Endothelial cell of umbilical vein (primary cell): ENCODE measurements at regions not wholly inside any gene's neighbourhood (a gene's known extent, or its start where the extent isn't known, plus 50 kb on each side); places are given as distances from the start of the nearest gene placed in this dataset.

Experiments
- BruUV-seq: library from RNA; stranded (reverse); fragments of 400-500 nt; replicated peaks from 2 replicates; lab custom pipeline; 2021; lab: Mats Ljungman, UMichigan
- CTCF ChIA-PET: fragments of 300-600, 350-600 bp; sonication (Branson Sonifier 250); formaldehyde crosslinking; loops from one replicate; lab custom pipeline; 2021; ENCODE audit warnings: antibody characterized with exemption, inconsistent platforms; lab: Charles Lee
- POLR2A ChIA-PET: fragments of 300-600, 350-600 bp; sonication (Branson Sonifier 250); formaldehyde crosslinking; loops from one replicate; lab custom pipeline; 2021; ENCODE audit warnings: antibody characterized with exemption, inconsistent platforms; lab: Charles Lee
- DNase-seq: peaks from one replicate; pipeline ENCODE4 v3.0.0-alpha.2; 2011; ENCODE audit warnings: low read depth, low spot score
- FAIRE-seq: peaks from 2 replicates; lab custom pipeline; 2011; peaks lifted over from hg19 to GRCh38; lab: Jason Lieb, UNC
- H2AFZ ChIP-seq: 2 replicates; pipeline ENCODE4 v1.6.0; 2012; ENCODE audit warnings: low read depth, low read length, control low read depth, inconsistent platforms
- H3K27ac ChIP-seq: 2 replicates; pipeline ENCODE4 v1.5.1; 2011; ENCODE audit warnings: low read depth, mild to moderate bottlenecking, control low read depth, low read length, moderate library complexity; ENCODE audit not compliant: insufficient read depth
- H3K27me3 ChIP-seq, 2 experiments: 2 replicates each; pipeline versions ENCODE4 v1.6.0 to v1.6.1; 2011; ENCODE audit warnings: low read length in 2 of 2, mixed read lengths in 1 of 2; ENCODE audit not compliant: control insufficient read depth in 2 of 2, insufficient read depth in 2 of 2
- H3K36me3 ChIP-seq, 2 experiments: 2 replicates in 1 of 2; 3 replicates in 1 of 2; pipeline ENCODE4 v1.5.1; 2011; ENCODE audit warnings: low read length in 2 of 2, mild to moderate bottlenecking in 1 of 2, moderate library complexity in 1 of 2; ENCODE audit not compliant: control insufficient read depth in 2 of 2, insufficient read depth in 2 of 2; ENCODE audit errors: extremely low read depth in 1 of 2
- H3K4me1 ChIP-seq: 3 replicates; pipeline ENCODE4 v1.5.1; 2011; ENCODE audit warnings: mild to moderate bottlenecking, low read length; ENCODE audit not compliant: control insufficient read depth, insufficient read depth; ENCODE audit errors: extremely low read depth
- H3K4me2 ChIP-seq: 2 replicates; pipeline ENCODE4 v1.6.1; 2011; ENCODE audit warnings: low read length, control low read depth, mixed read lengths; ENCODE audit not compliant: insufficient read depth
- H3K4me3 ChIP-seq, 3 experiments: fragments of 200-600 bp in 1 of 3; sonication (generic), shearing (Covaris generic) in 1 of 3; replicated peaks in 1 of 3; 2 replicates each; pipeline ENCODE4 v1.5.1; 2011 to 2016; ENCODE audit warnings: control low read depth in 3 of 3, low read length in 3 of 3, mild to moderate bottlenecking in 2 of 3, inconsistent platforms in 1 of 3, low read depth in 1 of 3, moderate library complexity in 1 of 3; ENCODE audit not compliant: insufficient read depth in 1 of 3
- H3K79me2 ChIP-seq: 2 replicates; pipeline ENCODE4 v1.6.0; 2012; ENCODE audit warnings: low read length, inconsistent platforms; ENCODE audit not compliant: control insufficient read depth, insufficient read depth
- H3K9ac ChIP-seq: replicated peaks from 2 replicates; pipeline ENCODE3; 2011; ENCODE audit warnings: low read length, control low read depth; ENCODE audit not compliant: insufficient read depth; ENCODE audit errors: extremely low read depth
- H3K9me1 ChIP-seq: replicated peaks from 3 replicates; pipeline ENCODE4 v1.6.0; 2011; ENCODE audit warnings: mild to moderate bottlenecking, low read length; ENCODE audit not compliant: control insufficient read depth, insufficient read depth; ENCODE audit errors: extremely low read depth
- H3K9me3 ChIP-seq: replicated peaks from 2 replicates; pipeline ENCODE4 v1.5.1; 2012; ENCODE audit warnings: low read length, inconsistent platforms; ENCODE audit not compliant: control insufficient read depth, insufficient read depth
- H4K20me1 ChIP-seq: replicated peaks from 2 replicates; pipeline ENCODE3; 2011; ENCODE audit warnings: mild to moderate bottlenecking, low read length; ENCODE audit not compliant: control insufficient read depth, insufficient read depth; ENCODE audit errors: extremely low read depth
- CTCF ChIP-seq, 2 donors: IDR thresholded peaks; 1 replicate in 1 of 2; 2 replicates in 1 of 2; pipeline ENCODE4 v1.5.1; 2011; ENCODE audit warnings: low read length in 2 of 2, mild to moderate bottlenecking in 2 of 2, moderate library complexity in 2 of 2, control low read depth in 1 of 2, inconsistent platforms in 1 of 2, low read depth in 1 of 2; ENCODE audit not compliant: insufficient read depth in 1 of 2; ENCODE audit errors: extremely low read depth in 1 of 2
- EZH2 ChIP-seq: IDR thresholded peaks from 2 replicates; pipeline ENCODE4 v1.6.1; 2012; ENCODE audit warnings: borderline replicate concordance, low read depth, mild to moderate bottlenecking, moderate library complexity, low read length, inconsistent platforms; ENCODE audit not compliant: severe bottlenecking
- FOS ChIP-seq: IDR thresholded peaks from 2 replicates; pipeline ENCODE4 v1.6.1; 2011; ENCODE audit warnings: mild to moderate bottlenecking, low read length, moderate library complexity, borderline replicate concordance; ENCODE audit not compliant: insufficient read depth
- GATA2 ChIP-seq: IDR thresholded peaks from 2 replicates; pipeline ENCODE4 v1.7.0; 2011; ENCODE audit warnings: low read depth, mild to moderate bottlenecking, moderate library complexity, mixed read lengths, low read length; ENCODE audit not compliant: insufficient read length, insufficient read depth
- JUN ChIP-seq: IDR thresholded peaks from 2 replicates; pipeline ENCODE4 v1.6.1; 2011; ENCODE audit warnings: borderline replicate concordance, low read depth; ENCODE audit not compliant: insufficient read length, insufficient read depth
- MAX ChIP-seq: IDR thresholded peaks from 2 replicates; pipeline ENCODE4 v1.6.1; 2011; ENCODE audit not compliant: insufficient read depth, insufficient read length
- MYC ChIP-seq: IDR thresholded peaks from one replicate; pipeline ENCODE4 v1.6.1; 2011; ENCODE audit warnings: mild to moderate bottlenecking, low read depth, low read length
- POLR2A ChIP-seq: IDR thresholded peaks from 2 replicates; pipeline ENCODE4 v1.6.1; 2012; ENCODE audit warnings: low read depth, mild to moderate bottlenecking, control low read depth, low read length
- POLR2AphosphoS5 ChIP-seq: IDR thresholded peaks from 2 replicates; pipeline ENCODE4 v1.6.1; 2012; ENCODE audit warnings: low read depth, mild to moderate bottlenecking, control low read depth, low read length, moderate library complexity; ENCODE audit not compliant: insufficient read depth
- dilution Hi-C: fragments of 300-500 bp; cut with MboI; formaldehyde crosslinking; loops from one replicate; pipeline ENCODE4 v1.15.0; 2019; ENCODE audit warnings: low sequenced_read_pairs; ENCODE audit not compliant: extremely low pct_ligation_motif_present
- intact Hi-C: fragments of 100-400 bp; cut with micrococcal nuclease; formaldehyde crosslinking; loops from one replicate; pipeline ENCODE4 v1.10.0; 2022

GRCh38 chr7:46855851-46856250 lies 726.1 kb downstream of the TNS3 start:
- no peak overlapping the region for H3K27ac ChIP-seq
- no peak for FAIRE-seq
- no peak for TF ChIP-seq MAX
- TF ChIP-seq POLR2A: no peak
- TF ChIP-seq CTCF (IDR thresholded peaks at IDR 0.05; ENCODE audit: extremely low read depth in 1 of 2, insufficient read depth in 1 of 2, low read depth in 1 of 2, low read length in 2 of 2): no peak
- no peak for TF ChIP-seq EZH2
- no peak for TF ChIP-seq MYC
- TF ChIP-seq GATA2: no peak
- no peak for TF ChIP-seq JUN
- TF ChIP-seq POLR2AphosphoS5: no peak
- TF ChIP-seq FOS: no peak
- POLR2A ChIA-PET: no interaction called here
- peaks cover 13% of the 10 kb centered on the region for H3K4me1 ChIP-seq
- H3K4me3 ChIP-seq: no peak overlapping the region
- H3K9me1 ChIP-seq: no peaks in the 10 kb centered on the region
- H3K36me3 ChIP-seq: no peaks in the 10 kb centered on the region
- CTCF ChIA-PET: interaction anchor here (0.7 kb wide), 1 partner anchor 28 kb away, joined by 3 read pairs; no protein-coding TSS in a partner anchor
- no peak overlapping the region for H3K9ac ChIP-seq
- no peaks in the 10 kb centered on the region for H3K27me3 ChIP-seq
- no TSS peak for BruUV-seq
- H3K79me2 ChIP-seq: no peaks in the 10 kb centered on the region
- H2AFZ ChIP-seq: no peak overlapping the region
- no peaks in the 10 kb centered on the region for H3K9me3 ChIP-seq
- no peak overlapping the region for H3K4me2 ChIP-seq
- H4K20me1 ChIP-seq: no peaks in the 10 kb centered on the region
- DNase-seq: no peak
- intact Hi-C loops (no loop called here), dilution Hi-C loops (no loop called here)
